ENCODE measurements at regions not wholly inside any gene's neighbourhood (a gene's known extent, or its start where the extent isn't known, plus 50 kb on each side); places are given as distances from the start of the nearest gene placed in this dataset.

- Histone ChIP-seq H3K9me3 (ENCODE audit: control insufficient read depth, insufficient read depth, low read length) (no peaks in the 10 kb centered on the region), H3K36me3 (ENCODE audit: control insufficient read depth, insufficient read depth, low read length) (no peaks in the 10 kb centered on the region), H3K4me1 (ENCODE audit: control insufficient read depth, insufficient read depth, low read length) (no peaks in the 10 kb centered on the region), H3K4me3 (ENCODE audit: low read length) (no peak overlapping the region; the same call in 1 of the 2 replicates), H3K27me3 (ENCODE audit: control insufficient read depth, insufficient read depth, low read length) (no peaks in the 10 kb centered on the region), H3K27ac (ENCODE audit: low read length) (no peak overlapping the region)
- no peak for DNase-seq (ENCODE audit: low read depth, low spot score)
- no CpG with 5 or more reads among the region's 23 CpGs for WGBS (ENCODE audit: insufficient coverage, insufficient read length)
Measured at GRCh38 chr21:43292041-43292865, 123.4 kb downstream of the CRYAA start.

- no peak overlapping the region for H3K4me3 ChIP-seq (ENCODE audit: low read length)
- H3K9me3 ChIP-seq (ENCODE audit: control insufficient read depth, insufficient read depth, low read length), result no peaks in the 10 kb centered on the region
- H3K36me3 ChIP-seq (ENCODE audit: control insufficient read depth, insufficient read depth, low read length), result no peaks in the 10 kb centered on the region
- no peaks in the 10 kb centered on the region for H3K4me1 ChIP-seq (ENCODE audit: control insufficient read depth, insufficient read depth, low read length)
- WGBS (ENCODE audit: insufficient coverage, insufficient read length), result no CpG with 5 or more reads among the region's 14 CpGs
- no peak overlapping the region for H3K27ac ChIP-seq (ENCODE audit: low read length)
- no peaks in the 10 kb centered on the region for H3K27me3 ChIP-seq (ENCODE audit: control insufficient read depth, insufficient read depth, low read length)
- no peak for DNase-seq (ENCODE audit: low read depth, low spot score)
Measured at GRCh38 chr21:43291347-43291950, 122.6 kb downstream of the CRYAA start.

- H3K27ac ChIP-seq (ENCODE audit: low read length), result no peak overlapping the region
- WGBS (ENCODE audit: insufficient coverage, insufficient read length), result no CpG with 5 or more reads among the region's 36 CpGs
Measured at GRCh38 chr21:43290421-43291346, 121.9 kb downstream of the CRYAA start.

GRCh38 chr21:43289966-43290365, 121.2 kb downstream of the CRYAA start:
- WGBS (ENCODE audit: insufficient coverage, insufficient read length), result no CpG with 5 or more reads among the region's 6 CpGs
- H3K4me3 ChIP-seq (ENCODE audit: low read length), result no peak overlapping the region
- no peaks in the 10 kb centered on the region for H3K36me3 ChIP-seq (ENCODE audit: control insufficient read depth, insufficient read depth, low read length)
- H3K27ac ChIP-seq (ENCODE audit: low read length), result no peak overlapping the region
- H3K27me3 ChIP-seq (ENCODE audit: control insufficient read depth, insufficient read depth, low read length), result no peaks in the 10 kb centered on the region
- no peaks in the 10 kb centered on the region for H3K9me3 ChIP-seq (ENCODE audit: control insufficient read depth, insufficient read depth, low read length)
- DNase-seq (ENCODE audit: low read depth, low spot score), result no peak
- no peaks in the 10 kb centered on the region for H3K4me1 ChIP-seq (ENCODE audit: control insufficient read depth, insufficient read depth, low read length)

More at GRCh38 chr21:43290421-43291346, 121.9 kb downstream of the CRYAA start:
- DNase-seq (ENCODE audit: low read depth, low spot score), result no peak
- Histone ChIP-seq H3K27me3 (ENCODE audit: control insufficient read depth, insufficient read depth, low read length) (no peaks in the 10 kb centered on the region), H3K4me3 (ENCODE audit: low read length) (no peak overlapping the region), H3K9me3 (ENCODE audit: control insufficient read depth, insufficient read depth, low read length) (no peaks in the 10 kb centered on the region), H3K4me1 (ENCODE audit: control insufficient read depth, insufficient read depth, low read length) (no peaks in the 10 kb centered on the region), H3K36me3 (ENCODE audit: control insufficient read depth, insufficient read depth, low read length) (no peaks in the 10 kb centered on the region)

- no peak overlapping the region for H3K27ac ChIP-seq (ENCODE audit: low read length)
- H3K27me3 ChIP-seq (ENCODE audit: control insufficient read depth, insufficient read depth, low read length), result no peaks in the 10 kb centered on the region
- no CpG with 5 or more reads among the region's 2 CpGs for WGBS (ENCODE audit: insufficient coverage, insufficient read length)
- no peaks in the 10 kb centered on the region for H3K9me3 ChIP-seq (ENCODE audit: control insufficient read depth, insufficient read depth, low read length)
- H3K4me3 ChIP-seq (ENCODE audit: low read length), result no peak overlapping the region
- no peaks in the 10 kb centered on the region for H3K4me1 ChIP-seq (ENCODE audit: control insufficient read depth, insufficient read depth, low read length)
- no peak for DNase-seq (ENCODE audit: low read depth, low spot score)
- H3K36me3 ChIP-seq (ENCODE audit: control insufficient read depth, insufficient read depth, low read length), result no peaks in the 10 kb centered on the region
Measured at GRCh38 chr21:43289442-43289841, 120.6 kb downstream of the CRYAA start.

- no peak for DNase-seq (ENCODE audit: low read depth, low spot score)
- Histone ChIP-seq H3K4me1 (ENCODE audit: control insufficient read depth, insufficient read depth, low read length) (no peaks in the 10 kb centered on the region), H3K4me3 (ENCODE audit: low read length) (no peak overlapping the region), H3K36me3 (ENCODE audit: control insufficient read depth, insufficient read depth, low read length) (no peaks in the 10 kb centered on the region), H3K27me3 (ENCODE audit: control insufficient read depth, insufficient read depth, low read length) (no peaks in the 10 kb centered on the region), H3K9me3 (ENCODE audit: control insufficient read depth, insufficient read depth, low read length) (no peaks in the 10 kb centered on the region), H3K27ac (ENCODE audit: low read length) (no peak overlapping the region)
- no CpG with 5 or more reads among the region's 22 CpGs for WGBS (ENCODE audit: insufficient coverage, insufficient read length)
Measured at GRCh38 chr21:43287795-43288755, 119.3 kb downstream of the CRYAA start.

DNA sequence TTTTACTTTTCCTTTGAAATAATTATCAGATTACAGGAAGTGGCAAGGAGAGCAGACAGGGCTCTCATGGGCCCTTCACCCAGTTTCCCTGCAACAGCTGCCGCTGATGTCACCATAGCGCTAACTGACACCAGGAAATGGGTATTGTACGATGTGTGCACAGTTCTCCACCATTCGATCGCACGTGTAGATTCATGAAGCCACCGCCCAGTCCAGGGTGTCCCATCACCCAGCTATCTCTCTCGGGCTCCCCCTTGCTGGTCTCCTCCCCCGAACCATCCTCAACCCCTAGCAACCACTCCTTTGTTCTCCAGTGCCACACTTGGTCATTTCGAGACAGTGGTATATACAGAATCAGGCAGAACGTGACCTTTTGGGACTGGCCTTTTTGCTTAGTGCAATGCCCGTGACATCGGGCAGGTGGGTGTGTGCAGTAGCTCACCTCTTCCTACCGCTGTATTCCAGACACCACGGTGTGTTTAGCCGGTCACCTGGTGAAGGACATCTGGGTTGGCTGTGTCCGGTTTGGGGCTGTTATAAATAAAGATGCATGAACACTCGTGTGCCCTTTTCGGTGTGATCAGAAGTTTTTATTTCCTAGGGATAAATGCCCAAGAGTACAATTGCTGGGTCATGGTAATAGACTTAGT, 118.4 kb downstream of the CRYAA start:
- Histone ChIP-seq H3K27ac (ENCODE audit: low read length) (no peak overlapping the region), H3K36me3 (ENCODE audit: control insufficient read depth, insufficient read depth, low read length) (no peaks in the 10 kb centered on the region), H3K27me3 (ENCODE audit: control insufficient read depth, insufficient read depth, low read length) (no peaks in the 10 kb centered on the region), H3K4me1 (ENCODE audit: control insufficient read depth, insufficient read depth, low read length) (no peaks in the 10 kb centered on the region), H3K4me3 (ENCODE audit: low read length) (no peak overlapping the region), H3K9me3 (ENCODE audit: control insufficient read depth, insufficient read depth, low read length) (no peaks in the 10 kb centered on the region)
- WGBS (ENCODE audit: insufficient coverage, insufficient read length), result no CpG with 5 or more reads among the region's 19 CpGs
- DNase-seq (ENCODE audit: low read depth, low spot score), result no peak

GRCh38 chr21:43286196-43286595, 117.4 kb downstream of the CRYAA start:
- Histone ChIP-seq H3K4me1 (ENCODE audit: control insufficient read depth, insufficient read depth, low read length) (no peaks in the 10 kb centered on the region), H3K27ac (ENCODE audit: low read length) (no peak overlapping the region)

DNA sequence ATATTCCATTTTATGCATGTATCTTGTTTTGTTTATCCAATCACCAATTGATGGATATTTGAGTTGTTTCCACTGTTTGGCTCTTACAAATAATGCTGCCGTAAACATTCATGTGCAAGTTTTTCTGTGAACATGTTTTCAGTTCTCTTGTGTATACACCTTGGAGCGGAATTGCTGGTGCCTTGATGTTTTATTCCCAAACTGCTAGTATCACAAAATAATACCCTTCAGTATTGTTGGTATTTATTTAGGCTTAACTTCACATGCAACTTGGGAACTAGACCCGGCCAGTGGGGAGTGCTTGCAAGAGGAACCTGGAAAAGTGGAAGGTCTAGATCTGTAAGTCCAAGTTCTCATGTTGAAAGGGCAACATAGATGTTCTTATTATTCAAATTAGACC, 115.9 kb downstream of the CRYAA start:
- no peak for DNase-seq (ENCODE audit: low read depth, low spot score)
- H3K4me3 ChIP-seq (ENCODE audit: low read length), result no peak overlapping the region
- no peaks in the 10 kb centered on the region for H3K9me3 ChIP-seq (ENCODE audit: control insufficient read depth, insufficient read depth, low read length)
- no peaks in the 10 kb centered on the region for H3K27me3 ChIP-seq (ENCODE audit: control insufficient read depth, insufficient read depth, low read length)
- no peaks in the 10 kb centered on the region for H3K4me1 ChIP-seq (ENCODE audit: control insufficient read depth, insufficient read depth, low read length)
- no peak overlapping the region for H3K27ac ChIP-seq (ENCODE audit: low read length)
- no CpG with 5 or more reads among the region's 3 CpGs for WGBS (ENCODE audit: insufficient coverage, insufficient read length)
- H3K36me3 ChIP-seq (ENCODE audit: control insufficient read depth, insufficient read depth, low read length), result no peaks in the 10 kb centered on the region

More at GRCh38 chr21:43286196-43286595, 117.4 kb downstream of the CRYAA start:
- no peak for DNase-seq (ENCODE audit: low read depth, low spot score)
- Histone ChIP-seq H3K9me3 (ENCODE audit: control insufficient read depth, insufficient read depth, low read length) (no peaks in the 10 kb centered on the region), H3K4me3 (ENCODE audit: low read length) (no peak overlapping the region), H3K36me3 (ENCODE audit: control insufficient read depth, insufficient read depth, low read length) (no peaks in the 10 kb centered on the region), H3K27me3 (ENCODE audit: control insufficient read depth, insufficient read depth, low read length) (no peaks in the 10 kb centered on the region)
- WGBS (ENCODE audit: insufficient coverage, insufficient read length), result no CpG with 5 or more reads among the region's 5 CpGs

Data from iPS DF 6.9 (cell line).